ACHN (cell line): ENCODE measurements at regions not wholly inside any gene's neighbourhood (a gene's known extent, or its start where the extent isn't known, plus 50 kb on each side); places are given as distances from the start of the nearest gene placed in this dataset.
"Not testable (repeated sequence)": the region's sequence is repeated elsewhere in the genome, so short reads cannot be mapped to it uniquely, and the experiment has no call there.

ENCODE experiments used
- DNase-seq: peaks from one replicate; pipeline ENCODE4 v3.0.0-alpha.2; 2015
- in situ Hi-C: cut with HindIII; loops from 2 replicates; pipeline ENCODE4 v1.10.0; 2017; ENCODE audit warnings: low sequenced_read_pairs, low pct_ligation_motif_present, low pct_unique_long_range_greater_than_20kb

GRCh38 chr13:46469699-46470098 is 82.6 kb upstream of the RUBCNL start:
- in situ Hi-C loops, DNase-seq: not testable (repeated sequence)

- in situ Hi-C loops, result no loop called here
- no peak for DNase-seq
Observed at GRCh38 chr13:46468570-46469463, 81.8 kb upstream of the RUBCNL start.

- in situ Hi-C loops, result not testable (repeated sequence)
Observed at GRCh38 chr13:46467694-46468093, 80.6 kb upstream of the RUBCNL start.

GRCh38 chr13:46466074-46466473 is 79.0 kb upstream of the RUBCNL start:
- in situ Hi-C loops, DNase-seq: not testable (repeated sequence)

More at GRCh38 chr13:46467694-46468093, 80.6 kb upstream of the RUBCNL start:
- DNase-seq, result not testable (repeated sequence)

GRCh38 chr13:46463719-46464118 is 76.7 kb upstream of the RUBCNL start:
- no peak for DNase-seq
- in situ Hi-C loops, result no loop called here

- DNase-seq, in situ Hi-C loops: not testable (repeated sequence)
Observed at GRCh38 chr13:46460223-46460622, 73.2 kb upstream of the RUBCNL start.

GRCh38 chr13:46457255-46457654 is 70.2 kb upstream of the RUBCNL start:
- DNase-seq, in situ Hi-C loops: not testable (repeated sequence)

GRCh38 chr13:46455924-46456323 is 68.9 kb upstream of the RUBCNL start:
- in situ Hi-C loops, result not testable (repeated sequence)
- DNase-seq, result peak; percentile 27

GRCh38 chr13:46451145-46451544 is 64.1 kb upstream of the RUBCNL start:
- DNase-seq, in situ Hi-C loops: not testable (repeated sequence)

- DNase-seq, in situ Hi-C loops: not testable (repeated sequence)
Observed at GRCh38 chr13:46449949-46450348, 62.9 kb upstream of the RUBCNL start.

- DNase-seq, in situ Hi-C loops: not testable (repeated sequence)
Observed at GRCh38 chr13:46448148-46448547, 61.1 kb upstream of the RUBCNL start.

- DNase-seq, in situ Hi-C loops: not testable (repeated sequence)
Observed at GRCh38 chr13:46437808-46438404, 50.9 kb upstream of the RUBCNL start.
